Ishikawa (cell line): ENCODE measurements at regions not wholly inside any gene's neighbourhood (a gene's known extent, or its start where the extent isn't known, plus 50 kb on each side); places are given as distances from the start of the nearest gene placed in this dataset.

Source experiments
- CEBPB ChIP-seq: IDR thresholded peaks from 2 replicates; pipeline ENCODE4 v1.6.1; 2012
- CREB1 ChIP-seq: IDR thresholded peaks from 2 replicates; pipeline ENCODE4 v1.6.1; 2012; ENCODE audit warnings: low read depth
- EGR1 ChIP-seq: IDR thresholded peaks from 2 replicates; pipeline ENCODE4 v1.6.1; 2012
- EP300 ChIP-seq: IDR thresholded peaks from 2 replicates; pipeline ENCODE4 v1.6.1; 2012; ENCODE audit warnings: borderline replicate concordance
- FOXM1 ChIP-seq: IDR thresholded peaks from 2 replicates; pipeline ENCODE4 v1.6.1; 2012; ENCODE audit warnings: low read depth, borderline replicate concordance
- NFIC ChIP-seq: IDR thresholded peaks from 2 replicates; pipeline ENCODE4 v1.6.1; 2012
- RAD21 ChIP-seq: IDR thresholded peaks from 2 replicates; pipeline ENCODE4 v1.6.1; 2012; ENCODE audit warnings: low read depth
- TAF1 ChIP-seq: IDR thresholded peaks from 2 replicates; pipeline ENCODE4 v1.6.1; 2012; ENCODE audit warnings: low read depth, mild to moderate bottlenecking
- TCF12 ChIP-seq: IDR thresholded peaks from 2 replicates; pipeline ENCODE4 v1.6.1; 2012; ENCODE audit warnings: low read depth
- TEAD4 ChIP-seq: IDR thresholded peaks from 2 replicates; pipeline ENCODE4 v1.6.1; 2012
- YY1 ChIP-seq: IDR thresholded peaks from 2 replicates; pipeline ENCODE4 v1.6.1; 2012; ENCODE audit warnings: low read depth
- ZBTB7A ChIP-seq: IDR thresholded peaks from 2 replicates; pipeline ENCODE4 v1.6.1; 2012; ENCODE audit warnings: low read depth
- TF ChIP-seq, protein P1 (sequence below): IDR thresholded peaks from 2 replicates; pipeline ENCODE4 v1.6.1; 2012; ENCODE audit warnings: low read depth, mild to moderate bottlenecking
- TF ChIP-seq, protein P2 (sequence below): IDR thresholded peaks from 2 replicates; pipeline ENCODE4 v1.6.1; 2012
- TF ChIP-seq, protein P3 (sequence below): IDR thresholded peaks from 2 replicates; pipeline ENCODE4 v1.6.1; 2012

DNA sequence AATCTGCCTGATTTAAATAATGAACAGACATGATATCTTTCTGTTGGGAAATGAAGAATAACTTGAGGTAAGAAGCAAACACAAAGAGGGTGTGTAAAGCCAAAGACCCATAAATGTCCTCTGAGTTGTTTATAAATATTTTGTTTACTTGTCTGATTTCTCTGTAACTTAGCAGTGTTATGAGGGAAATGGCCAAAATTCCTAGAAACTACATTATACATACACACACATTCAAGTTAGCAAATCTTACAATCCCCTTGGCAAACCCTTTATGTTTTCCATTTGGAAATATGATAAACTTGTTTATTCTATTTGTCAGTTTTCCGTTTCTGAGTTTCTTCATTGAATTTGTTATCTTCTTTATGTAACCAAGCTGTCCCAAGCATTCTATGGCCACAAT is 81.4 kb upstream of the TCF21 start:
- TF ChIP-seq ZBTB7A (no peak), CREB1 (no peak), NFIC (no peak), CEBPB (no peak), TAF1 (no peak), FOXM1 (no peak), EGR1 (no peak), TCF12 (no peak), EP300 (no peak), YY1 (no peak), RAD21 (no peak), TEAD4 (no peak)
- TF ChIP-seq, protein P1, sequence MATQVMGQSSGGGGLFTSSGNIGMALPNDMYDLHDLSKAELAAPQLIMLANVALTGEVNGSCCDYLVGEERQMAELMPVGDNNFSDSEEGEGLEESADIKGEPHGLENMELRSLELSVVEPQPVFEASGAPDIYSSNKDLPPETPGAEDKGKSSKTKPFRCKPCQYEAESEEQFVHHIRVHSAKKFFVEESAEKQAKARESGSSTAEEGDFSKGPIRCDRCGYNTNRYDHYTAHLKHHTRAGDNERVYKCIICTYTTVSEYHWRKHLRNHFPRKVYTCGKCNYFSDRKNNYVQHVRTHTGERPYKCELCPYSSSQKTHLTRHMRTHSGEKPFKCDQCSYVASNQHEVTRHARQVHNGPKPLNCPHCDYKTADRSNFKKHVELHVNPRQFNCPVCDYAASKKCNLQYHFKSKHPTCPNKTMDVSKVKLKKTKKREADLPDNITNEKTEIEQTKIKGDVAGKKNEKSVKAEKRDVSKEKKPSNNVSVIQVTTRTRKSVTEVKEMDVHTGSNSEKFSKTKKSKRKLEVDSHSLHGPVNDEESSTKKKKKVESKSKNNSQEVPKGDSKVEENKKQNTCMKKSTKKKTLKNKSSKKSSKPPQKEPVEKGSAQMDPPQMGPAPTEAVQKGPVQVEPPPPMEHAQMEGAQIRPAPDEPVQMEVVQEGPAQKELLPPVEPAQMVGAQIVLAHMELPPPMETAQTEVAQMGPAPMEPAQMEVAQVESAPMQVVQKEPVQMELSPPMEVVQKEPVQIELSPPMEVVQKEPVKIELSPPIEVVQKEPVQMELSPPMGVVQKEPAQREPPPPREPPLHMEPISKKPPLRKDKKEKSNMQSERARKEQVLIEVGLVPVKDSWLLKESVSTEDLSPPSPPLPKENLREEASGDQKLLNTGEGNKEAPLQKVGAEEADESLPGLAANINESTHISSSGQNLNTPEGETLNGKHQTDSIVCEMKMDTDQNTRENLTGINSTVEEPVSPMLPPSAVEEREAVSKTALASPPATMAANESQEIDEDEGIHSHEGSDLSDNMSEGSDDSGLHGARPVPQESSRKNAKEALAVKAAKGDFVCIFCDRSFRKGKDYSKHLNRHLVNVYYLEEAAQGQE, result no peak
- TF ChIP-seq, protein P2, sequence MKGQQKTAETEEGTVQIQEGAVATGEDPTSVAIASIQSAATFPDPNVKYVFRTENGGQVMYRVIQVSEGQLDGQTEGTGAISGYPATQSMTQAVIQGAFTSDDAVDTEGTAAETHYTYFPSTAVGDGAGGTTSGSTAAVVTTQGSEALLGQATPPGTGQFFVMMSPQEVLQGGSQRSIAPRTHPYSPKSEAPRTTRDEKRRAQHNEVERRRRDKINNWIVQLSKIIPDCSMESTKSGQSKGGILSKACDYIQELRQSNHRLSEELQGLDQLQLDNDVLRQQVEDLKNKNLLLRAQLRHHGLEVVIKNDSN, result no peak
- TF ChIP-seq, protein P3, sequence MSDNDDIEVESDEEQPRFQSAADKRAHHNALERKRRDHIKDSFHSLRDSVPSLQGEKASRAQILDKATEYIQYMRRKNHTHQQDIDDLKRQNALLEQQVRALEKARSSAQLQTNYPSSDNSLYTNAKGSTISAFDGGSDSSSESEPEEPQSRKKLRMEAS, result no peak

DNA sequence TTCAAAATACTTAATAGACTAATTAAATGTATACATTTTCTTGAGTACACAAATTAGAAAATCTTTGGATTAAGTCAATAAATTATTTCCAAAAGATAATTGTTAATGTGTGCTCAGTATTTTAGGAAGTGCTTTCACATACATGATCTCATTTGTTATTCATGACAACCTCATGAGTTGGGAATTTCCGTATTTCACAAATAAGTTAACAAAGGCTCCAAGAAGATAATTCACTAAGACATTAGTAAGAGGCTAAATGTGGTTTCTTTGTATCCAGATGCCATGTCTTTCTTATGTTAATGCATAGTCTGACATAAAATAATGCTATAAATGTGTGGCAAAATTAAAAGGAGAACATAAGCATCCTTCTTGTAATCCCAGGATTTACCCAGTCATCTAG is 79.5 kb upstream of the TCF21 start:
- TF ChIP-seq RAD21, result no peak
- no peak for TF ChIP-seq EP300
- TF ChIP-seq FOXM1, result no peak
- TF ChIP-seq, protein P2, result no peak
- TF ChIP-seq TEAD4, result no peak
- no peak for TF ChIP-seq CREB1
- TF ChIP-seq EGR1, result no peak
- TF ChIP-seq NFIC, result no peak
- TF ChIP-seq, protein P3, result no peak
- TF ChIP-seq, protein P1, result no peak
- TF ChIP-seq CEBPB, result no peak
- TF ChIP-seq YY1, result no peak
- no peak for TF ChIP-seq ZBTB7A
- no peak for TF ChIP-seq TAF1
- TF ChIP-seq TCF12, result no peak

DNA sequence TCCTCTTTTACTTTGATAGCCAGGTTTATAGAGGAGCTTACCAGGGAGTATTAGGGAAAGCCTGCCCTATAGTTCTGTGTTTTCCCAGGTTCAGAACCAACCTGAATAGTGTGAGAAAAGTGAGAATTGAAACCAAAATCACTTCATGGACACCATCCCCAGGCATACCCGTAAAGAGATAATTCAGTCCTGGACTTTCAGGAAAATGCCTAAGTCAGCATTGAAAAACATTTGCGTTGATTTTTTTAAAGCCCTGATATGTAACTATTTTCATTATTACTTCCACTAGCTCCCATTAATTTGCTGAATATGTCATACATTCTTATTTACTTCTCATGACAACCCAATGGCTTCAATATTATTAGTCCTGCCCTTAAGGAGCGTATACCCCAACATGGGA is 77.4 kb upstream of the TCF21 start:
- no peak for TF ChIP-seq RAD21
- no peak for TF ChIP-seq CEBPB
- TF ChIP-seq, protein P3, result no peak
- no peak for TF ChIP-seq TAF1
- no peak for TF ChIP-seq ZBTB7A
- no peak for TF ChIP-seq NFIC
- TF ChIP-seq FOXM1, result no peak
- no peak for TF ChIP-seq EGR1

DNA sequence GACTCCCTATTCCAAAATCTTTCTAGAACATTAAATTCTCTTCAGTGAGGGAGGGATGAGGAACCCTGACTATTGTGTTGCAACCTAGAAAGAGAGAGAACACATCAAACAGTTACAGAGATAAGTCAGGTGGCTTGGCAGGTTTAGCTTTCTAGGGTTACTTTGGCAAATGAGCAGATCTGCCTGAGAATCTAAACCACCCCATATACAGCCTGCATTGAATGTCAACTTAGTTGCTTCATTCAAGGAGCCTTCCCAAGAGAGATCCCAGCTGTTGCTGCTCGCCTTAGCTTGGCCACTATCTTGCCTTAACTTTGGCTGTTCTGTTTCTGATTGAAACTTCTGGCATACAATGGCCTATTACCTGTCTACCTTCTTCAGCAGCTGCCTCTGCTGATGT is 74.7 kb upstream of the TCF21 start:
- TF ChIP-seq YY1 (no peak), NFIC (no peak), CEBPB (no peak), EP300 (no peak), CREB1 (no peak), TEAD4 (no peak), TAF1 (no peak), TCF12 (no peak), EGR1 (no peak), ZBTB7A (no peak), FOXM1 (no peak)
- TF ChIP-seq, protein P3, result no peak
- TF ChIP-seq, protein P2, result no peak

DNA sequence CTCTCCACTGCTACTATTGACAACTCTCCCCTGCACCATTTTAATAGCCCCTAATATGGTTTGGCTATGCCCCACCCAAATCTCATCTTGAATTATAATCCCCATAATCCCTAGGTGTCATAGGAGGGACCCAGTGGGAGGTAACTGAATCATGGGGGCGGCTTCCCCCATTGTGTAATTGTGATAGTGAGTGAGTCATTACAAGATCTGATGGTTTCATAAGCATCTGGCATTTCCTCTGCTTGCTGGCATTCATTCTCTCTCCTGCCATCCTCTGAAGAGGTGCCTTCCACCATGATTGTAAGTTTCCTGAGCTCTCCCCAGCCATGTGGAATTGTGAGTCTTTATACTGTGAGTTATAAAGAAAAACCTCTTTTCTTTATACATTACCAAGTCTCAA is 74.1 kb upstream of the TCF21 start:
- peak; percentile 25; the same call in 1 of the 2 replicates for TF ChIP-seq TCF12
- TF ChIP-seq, protein P3, result no peak
- peak; percentile 66 for TF ChIP-seq CEBPB
